Trophoblast cell (in vitro differentiated cells and primary cell): ENCODE measurements at regions not wholly inside any gene's neighbourhood (a gene's known extent, or its start where the extent isn't known, plus 50 kb on each side); places are given as distances from the start of the nearest gene placed in this dataset.

Source experiments
- DNase-seq, 2 donors: peaks; one replicate each; pipeline ENCODE4 v3.0.0-alpha.2; 2016
- H2AFZ ChIP-seq: 2 replicates; pipeline ENCODE4 v1.6.1; 2013; ENCODE audit warnings: low read length, moderate library complexity, mild to moderate bottlenecking; ENCODE audit not compliant: insufficient read depth, poor library complexity
- H2AK5ac ChIP-seq: 2 replicates; pipeline ENCODE4 v1.6.1; 2013; ENCODE audit warnings: mild to moderate bottlenecking, low read length
- H2BK120ac ChIP-seq: 2 replicates; pipeline ENCODE4 v1.6.1; 2013; ENCODE audit warnings: low read length, mild to moderate bottlenecking, moderate library complexity; ENCODE audit not compliant: insufficient read depth, poor library complexity
- H2BK12ac ChIP-seq: 2 replicates; pipeline ENCODE4 v1.6.1; 2013; ENCODE audit warnings: mild to moderate bottlenecking, low read length, moderate library complexity
- H2BK5ac ChIP-seq: 2 replicates; pipeline ENCODE4 v1.6.1; 2013; ENCODE audit warnings: low read length, low read depth, moderate library complexity, mild to moderate bottlenecking; ENCODE audit not compliant: poor library complexity
- H3K14ac ChIP-seq: 2 replicates; pipeline ENCODE4 v1.6.1; 2013; ENCODE audit warnings: mild to moderate bottlenecking, low read length
- H3K18ac ChIP-seq: 2 replicates; pipeline ENCODE4 v1.6.1; 2013; ENCODE audit warnings: mild to moderate bottlenecking, low read length
- H3K23ac ChIP-seq: 2 replicates; pipeline ENCODE4 v1.6.1; 2013; ENCODE audit warnings: low read length
- H3K27ac ChIP-seq: 2 replicates; pipeline ENCODE4 v1.5.1; 2013; ENCODE audit warnings: low read depth, mild to moderate bottlenecking, inconsistent platforms, low read length, moderate library complexity
- H3K27me3 ChIP-seq: 2 replicates; pipeline ENCODE4 v1.6.1; 2013; ENCODE audit warnings: inconsistent platforms, mild to moderate bottlenecking, low read length, moderate library complexity; ENCODE audit not compliant: insufficient read depth
- H3K36me3 ChIP-seq, 2 experiments: 1 replicate in 1 of 2; 2 replicates in 1 of 2; pipeline ENCODE4 v1.6.1; 2013; ENCODE audit warnings: low read length in 2 of 2, mild to moderate bottlenecking in 2 of 2, moderate library complexity in 1 of 2; ENCODE audit not compliant: insufficient read depth in 2 of 2, control insufficient read depth in 1 of 2
- H3K4ac ChIP-seq: 2 replicates; pipeline ENCODE4 v1.6.1; 2013; ENCODE audit warnings: low read depth, mild to moderate bottlenecking, low read length, moderate library complexity
- H3K4me1 ChIP-seq, 2 experiments: 1 replicate in 1 of 2; 2 replicates in 1 of 2; pipeline ENCODE4 v1.6.1; 2013; ENCODE audit warnings: low read length in 2 of 2, mild to moderate bottlenecking in 2 of 2, moderate library complexity in 1 of 2; ENCODE audit not compliant: insufficient read depth in 2 of 2, control insufficient read depth in 1 of 2
- H3K4me2 ChIP-seq: 2 replicates; pipeline ENCODE4 v1.6.1; 2013; ENCODE audit warnings: inconsistent platforms, mild to moderate bottlenecking, low read length, moderate library complexity
- H3K4me3 ChIP-seq: 2 replicates; pipeline ENCODE4 v1.5.1; 2013; ENCODE audit warnings: mild to moderate bottlenecking, low read depth, low read length, inconsistent platforms
- H3K79me1 ChIP-seq: one replicate; pipeline ENCODE4 v1.6.1; 2013; ENCODE audit warnings: low read length
- H3K79me2 ChIP-seq: 2 replicates; pipeline ENCODE4 v1.6.1; 2013; ENCODE audit warnings: low read length, mild to moderate bottlenecking; ENCODE audit not compliant: control insufficient read depth, insufficient read depth, poor library complexity
- H3K9ac ChIP-seq: 2 replicates; pipeline ENCODE4 v1.6.1; 2013; ENCODE audit warnings: mild to moderate bottlenecking, low read length
- H3K9me3 ChIP-seq: 2 replicates; pipeline ENCODE4 v1.6.1; 2013; ENCODE audit warnings: low read depth, mild to moderate bottlenecking, control low read depth, inconsistent platforms, low read length; ENCODE audit not compliant: insufficient read depth
- H4K12ac ChIP-seq: 2 replicates; pipeline ENCODE4 v1.6.1; 2013; ENCODE audit warnings: low read depth, mild to moderate bottlenecking, low read length, moderate library complexity
- H4K8ac ChIP-seq: 2 replicates; pipeline ENCODE4 v1.6.1; 2013; ENCODE audit warnings: low read depth, mild to moderate bottlenecking, low read length, moderate library complexity
- H4K91ac ChIP-seq: one replicate; pipeline ENCODE4 v1.6.1; 2013; ENCODE audit warnings: low read depth, mild to moderate bottlenecking, low read length, moderate library complexity
- WGBS: extraction: QIAGEN DNeasy Blood & Tissue Kit; methylation state at CpG from one replicate; pipeline ENCODE4 v1.1.7; 2013; ENCODE audit warnings: missing lambda C conversion rate; ENCODE audit not compliant: insufficient read length, insufficient coverage; ENCODE audit errors: extremely low coverage; 5-methylcytosine and 5-hydroxymethylcytosine counted together

GRCh38 chr6:164477101-164477500 is 832.3 kb downstream of the C6orf118 start:
- H2BK12ac ChIP-seq, result no peak overlapping the region
- no peak overlapping the region for H3K4ac ChIP-seq
- H3K4me2 ChIP-seq, result no peak overlapping the region
- H2AK5ac ChIP-seq, result no peak overlapping the region
- WGBS, result no CpG with 5 or more reads among the region's 1 CpG
- no peaks in the 10 kb centered on the region for H3K4me1 ChIP-seq
- no peaks in the 10 kb centered on the region for H3K27me3 ChIP-seq
- H2BK5ac ChIP-seq, result no peak overlapping the region
- H4K91ac ChIP-seq, result no peak overlapping the region
- no peaks in the 10 kb centered on the region for H3K79me2 ChIP-seq
- no peaks in the 10 kb centered on the region for H3K79me1 ChIP-seq
- H3K4me3 ChIP-seq, result no peak overlapping the region
- no peaks in the 10 kb centered on the region for H3K36me3 ChIP-seq
- H4K12ac ChIP-seq, result no peak overlapping the region
- DNase-seq, result no peak
- no peak overlapping the region for H2BK120ac ChIP-seq
- no peak overlapping the region for H3K18ac ChIP-seq
- H2AFZ ChIP-seq, result no peak overlapping the region
- H4K8ac ChIP-seq, result no peak overlapping the region
- no peak overlapping the region for H3K9ac ChIP-seq
- H3K27ac ChIP-seq, result no peak overlapping the region
- no peak overlapping the region for H3K14ac ChIP-seq
- no peaks in the 10 kb centered on the region for H3K9me3 ChIP-seq
- no peak overlapping the region for H3K23ac ChIP-seq

GRCh38 chr6:164469276-164469949 is 840.0 kb downstream of the C6orf118 start:
- no peak overlapping the region for H3K4me3 ChIP-seq
- no peaks in the 10 kb centered on the region for H3K79me1 ChIP-seq
- no CpG with 5 or more reads among the region's 9 CpGs for WGBS
- H3K4me2 ChIP-seq, result no peak overlapping the region
- H3K4ac ChIP-seq, result no peak overlapping the region
- no peaks in the 10 kb centered on the region for H3K9me3 ChIP-seq
- no peaks in the 10 kb centered on the region for H3K27me3 ChIP-seq
- H2BK12ac ChIP-seq, result no peak overlapping the region
- H3K79me2 ChIP-seq, result no peaks in the 10 kb centered on the region
- H3K23ac ChIP-seq, result no peak overlapping the region
- H4K8ac ChIP-seq, result no peak overlapping the region
- no peak overlapping the region for H2BK5ac ChIP-seq
- no peak overlapping the region for H2BK120ac ChIP-seq
- no peak overlapping the region for H3K27ac ChIP-seq
- H2AFZ ChIP-seq, result no peak overlapping the region
- no peaks in the 10 kb centered on the region for H3K4me1 ChIP-seq
- H3K18ac ChIP-seq, result no peak overlapping the region
- H2AK5ac ChIP-seq, result no peak overlapping the region
- H4K12ac ChIP-seq, result no peak overlapping the region
- DNase-seq, result no peak
- H4K91ac ChIP-seq, result no peak overlapping the region
- no peak overlapping the region for H3K9ac ChIP-seq
- no peaks in the 10 kb centered on the region for H3K36me3 ChIP-seq
- no peak overlapping the region for H3K14ac ChIP-seq

DNA sequence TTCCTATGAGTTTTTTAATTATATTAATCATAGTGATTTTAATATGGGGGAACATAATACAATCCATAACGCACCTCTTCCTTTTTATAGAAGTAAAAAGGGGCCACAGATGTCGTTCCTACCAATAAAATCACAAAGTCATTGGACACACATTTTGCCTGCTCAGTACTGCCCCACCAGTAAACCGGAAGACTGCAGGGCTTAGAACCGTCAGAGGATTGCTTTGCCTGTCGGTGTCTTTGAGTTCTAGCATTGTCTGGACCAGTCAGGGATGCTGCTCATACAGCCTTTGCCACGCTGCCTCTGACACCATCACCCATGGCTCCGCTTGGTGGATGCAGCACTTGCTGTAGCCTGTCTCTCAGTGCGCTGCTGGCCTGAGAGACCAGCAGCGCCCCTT is 853.6 kb downstream of the C6orf118 start:
- Histone ChIP-seq H4K91ac (no peak overlapping the region), H3K9me3 (no peaks in the 10 kb centered on the region), H3K79me2 (no peaks in the 10 kb centered on the region), H2AFZ (no peak overlapping the region), H3K4me3 (no peak overlapping the region), H3K27ac (no peak overlapping the region), H4K12ac (no peak overlapping the region), H3K4ac (no peak overlapping the region), H4K8ac (no peak overlapping the region), H2BK5ac (no peak overlapping the region), H2BK120ac (no peak overlapping the region), H3K4me2 (no peak overlapping the region), H2AK5ac (no peak overlapping the region), H3K4me1 (no peaks in the 10 kb centered on the region), H3K79me1 (no peaks in the 10 kb centered on the region), H3K14ac (no peak overlapping the region), H3K18ac (no peak overlapping the region), H2BK12ac (no peak overlapping the region), H3K23ac (no peak overlapping the region), H3K27me3 (no peaks in the 10 kb centered on the region), H3K9ac (no peak overlapping the region), H3K36me3 (no peaks in the 10 kb centered on the region)
- no CpG with 5 or more reads among the region's 9 CpGs for WGBS
- DNase-seq, result no peak

- no peaks in the 10 kb centered on the region for H3K9me3 ChIP-seq
- no peak overlapping the region for H4K91ac ChIP-seq
- H3K9ac ChIP-seq, result no peak overlapping the region
- no peak overlapping the region for H2AFZ ChIP-seq
- H3K18ac ChIP-seq, result no peak overlapping the region
- no peak overlapping the region for H4K8ac ChIP-seq
- H2BK120ac ChIP-seq, result no peak overlapping the region
- H3K27ac ChIP-seq, result no peak overlapping the region
- H3K36me3 ChIP-seq, result no peaks in the 10 kb centered on the region
- no CpG with 5 or more reads among the region's 3 CpGs for WGBS
- H2AK5ac ChIP-seq, result no peak overlapping the region
- H3K4me1 ChIP-seq, result no peaks in the 10 kb centered on the region
- DNase-seq, result no peak
- H3K14ac ChIP-seq, result no peak overlapping the region
- no peak overlapping the region for H3K4me2 ChIP-seq
- H3K79me1 ChIP-seq, result no peaks in the 10 kb centered on the region
- H3K23ac ChIP-seq, result no peak overlapping the region
- H2BK5ac ChIP-seq, result no peak overlapping the region
- no peak overlapping the region for H4K12ac ChIP-seq
- no peak overlapping the region for H3K4ac ChIP-seq
- H3K27me3 ChIP-seq, result no peaks in the 10 kb centered on the region
- H2BK12ac ChIP-seq, result no peak overlapping the region
- H3K79me2 ChIP-seq, result no peaks in the 10 kb centered on the region
- H3K4me3 ChIP-seq, result no peak overlapping the region
Measured at GRCh38 chr6:164453835-164454234, 855.6 kb downstream of the C6orf118 start.
